GM23338 (cell line): ENCODE measurements at regions not wholly inside any gene's neighbourhood (a gene's known extent, or its start where the extent isn't known, plus 50 kb on each side); places are given as distances from the start of the nearest gene placed in this dataset.

ENCODE experiments used
- ATAC-seq: fragments of 200-7000 bp; cut with Tn5 transposase; 3 replicates; pipeline ENCODE4 v1.9.1; 2020
- DNase-seq: peaks from one replicate; pipeline ENCODE4 v3.0.0-alpha.2; 2015; ENCODE audit warnings: low spot score
- H2AFZ ChIP-seq: fragments of 200-600 bp; sonication (generic); 2 replicates; pipeline ENCODE4 v1.8.0; 2016; ENCODE audit warnings: antibody characterized with exemption, mild to moderate bottlenecking, moderate library complexity
- H3F3A ChIP-seq: fragments of 200-600 bp; sonication (generic); replicated peaks from 2 replicates; pipeline ENCODE4 v1.8.0; 2017; ENCODE audit warnings: antibody characterized with exemption, mixed run types, low read depth
- H3K27ac ChIP-seq: fragments of 200-600 bp; sonication (generic); 2 replicates; pipeline ENCODE4 v1.6.1; 2016; ENCODE audit warnings: low read depth
- H3K27me3 ChIP-seq: fragments of 200-600 bp; sonication (generic); 2 replicates; pipeline ENCODE4 v1.8.0; 2016; ENCODE audit warnings: mild to moderate bottlenecking, mixed run types, moderate library complexity; ENCODE audit not compliant: insufficient read depth
- H3K36me3 ChIP-seq: fragments of 200-600 bp; sonication (generic); 2 replicates; pipeline ENCODE4 v1.8.0; 2016; ENCODE audit warnings: mild to moderate bottlenecking; ENCODE audit not compliant: insufficient read depth
- H3K4me1 ChIP-seq: fragments of 200-600 bp; sonication (generic); 2 replicates; pipeline ENCODE4 v1.8.0; 2016; ENCODE audit warnings: mild to moderate bottlenecking, moderate library complexity; ENCODE audit not compliant: insufficient read depth
- H3K4me2 ChIP-seq: fragments of 200-600 bp; sonication (generic); 2 replicates; pipeline ENCODE4 v1.7.1; 2017; ENCODE audit warnings: mixed run types
- H3K4me3 ChIP-seq: fragments of 200-600 bp; sonication (generic); 2 replicates; pipeline ENCODE4 v1.6.1; 2016; ENCODE audit warnings: mixed run types
- H3K79me2 ChIP-seq: fragments of 200-600 bp; sonication (generic); replicated peaks from 2 replicates; pipeline ENCODE4 v1.8.0; 2017; ENCODE audit warnings: mild to moderate bottlenecking; ENCODE audit not compliant: insufficient read depth
- H3K9me2 ChIP-seq: fragments of 200-600 bp; sonication (generic); 2 replicates; pipeline ENCODE4 v1.8.0; 2017; ENCODE audit not compliant: insufficient read depth
- H4K20me1 ChIP-seq: fragments of 200-600 bp; sonication (generic); replicated peaks from 2 replicates; pipeline ENCODE4 v1.8.0; 2017; ENCODE audit warnings: mild to moderate bottlenecking; ENCODE audit not compliant: insufficient read depth
- H3K27ac Mint-ChIP-seq: 2 replicates; pipeline ENCODE4 v1.8.0; 2020; ENCODE audit warnings: inconsistent platforms, mild to moderate bottlenecking, moderate library complexity, mixed read lengths
- H3K27me3 Mint-ChIP-seq: 3 replicates; pipeline ENCODE4 v1.8.0; 2022; ENCODE audit warnings: low read depth, mild to moderate bottlenecking, moderate library complexity, mixed read lengths, inconsistent platforms; ENCODE audit not compliant: insufficient read depth, poor library complexity
- H3K36me3 Mint-ChIP-seq: 3 replicates; pipeline ENCODE4 v1.8.0; 2021; ENCODE audit warnings: low read depth, mild to moderate bottlenecking, inconsistent platforms, moderate library complexity, mixed read lengths
- H3K4me1 Mint-ChIP-seq: 3 replicates; pipeline ENCODE4 v1.8.0; 2020; ENCODE audit warnings: mild to moderate bottlenecking, inconsistent platforms, mixed read lengths
- H3K4me3 Mint-ChIP-seq: 3 replicates; pipeline ENCODE4 v1.8.0; 2021; ENCODE audit warnings: moderate library complexity, mild to moderate bottlenecking, inconsistent platforms, mixed read lengths
- H3K9me3 Mint-ChIP-seq: 3 replicates; pipeline ENCODE4 v1.8.0; 2020; ENCODE audit warnings: moderate library complexity, mild to moderate bottlenecking, inconsistent platforms, mixed read lengths
- CREB1 ChIP-seq: fragments of 250-450 bp; sonication (Bioruptor Pico); IDR thresholded peaks from 2 replicates; pipeline ENCODE4 v1.5.0; 2020; ENCODE audit warnings: low read depth, mild to moderate bottlenecking, moderate library complexity
- EZH2phosphoT487 ChIP-seq: fragments of 200-600 bp; sonication (generic); IDR thresholded peaks from one replicate; pipeline ENCODE4 v1.8.1; 2018; ENCODE audit warnings: antibody characterized with exemption; ENCODE audit not compliant: unreplicated experiment
- JUNB ChIP-seq: IDR thresholded peaks from one replicate; pipeline ENCODE4 v1.6.1; 2016; ENCODE audit warnings: antibody characterized with exemption; ENCODE audit not compliant: unreplicated experiment
- NANOG ChIP-seq: IDR thresholded peaks from 2 replicates; pipeline ENCODE4 v1.6.1; 2016; ENCODE audit warnings: antibody characterized with exemption, borderline replicate concordance
- POLR2AphosphoS5 ChIP-seq: IDR thresholded peaks from 2 replicates; pipeline ENCODE4 v1.6.1; 2016; ENCODE audit warnings: antibody characterized with exemption, low read depth
- STAT1 ChIP-seq: IDR thresholded peaks from one replicate; pipeline ENCODE4 v1.6.1; 2016; ENCODE audit warnings: antibody characterized with exemption; ENCODE audit not compliant: unreplicated experiment
- ZNF114 ChIP-seq: fragments of 250-450 bp; sonication (Bioruptor Pico); IDR thresholded peaks from 2 replicates; pipeline ENCODE4 v1.5.0; 2020; ENCODE audit warnings: mild to moderate bottlenecking, moderate library complexity
- ZNF331 ChIP-seq: fragments of 250-450 bp; sonication (Bioruptor Pico); IDR thresholded peaks from 2 replicates; pipeline ENCODE4 v1.5.0; 2020; ENCODE audit warnings: low read depth, mild to moderate bottlenecking, moderate library complexity
- ZNF462 ChIP-seq: fragments of 250-450 bp; sonication (Bioruptor Pico); IDR thresholded peaks from 2 replicates; pipeline ENCODE4 v1.5.0; 2020; ENCODE audit warnings: mild to moderate bottlenecking, moderate library complexity
- TF ChIP-seq, protein P1 (sequence below), 2 experiments: fragments of 200-600 bp in 1 of 2; sonication (generic) in 1 of 2; conservative IDR thresholded peaks; 2 replicates each; pipeline versions ENCODE4 v1.5.1 to v1.6.1; 2016 to 2017; ENCODE audit warnings: antibody characterized with exemption in 2 of 2, low read depth in 2 of 2, mild to moderate bottlenecking in 2 of 2, moderate library complexity in 1 of 2
- TF ChIP-seq, protein P2 (sequence below): IDR thresholded peaks from one replicate; pipeline ENCODE4 v1.6.1; 2018; ENCODE audit warnings: antibody characterized with exemption; ENCODE audit not compliant: unreplicated experiment

DNA sequence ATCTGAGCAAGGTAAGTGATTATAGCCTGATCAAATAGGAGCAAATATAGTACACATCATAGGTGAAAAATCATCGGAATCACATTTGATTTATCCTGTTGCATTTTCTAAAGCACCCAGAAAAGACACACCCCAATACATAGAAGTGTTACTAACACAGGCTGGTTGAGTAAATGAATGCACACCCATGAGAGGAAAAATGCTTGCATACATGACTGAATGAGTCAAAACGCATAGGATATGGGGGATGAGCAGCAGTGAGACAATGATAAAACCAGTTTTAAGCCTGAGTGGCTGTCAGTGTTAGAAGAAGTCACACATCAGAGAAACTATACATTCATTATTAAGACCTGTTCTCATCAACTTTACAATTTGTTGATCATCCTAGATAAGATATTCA is 449.6 kb upstream of the CDH20 start (continued):
- TF ChIP-seq, protein P1, sequence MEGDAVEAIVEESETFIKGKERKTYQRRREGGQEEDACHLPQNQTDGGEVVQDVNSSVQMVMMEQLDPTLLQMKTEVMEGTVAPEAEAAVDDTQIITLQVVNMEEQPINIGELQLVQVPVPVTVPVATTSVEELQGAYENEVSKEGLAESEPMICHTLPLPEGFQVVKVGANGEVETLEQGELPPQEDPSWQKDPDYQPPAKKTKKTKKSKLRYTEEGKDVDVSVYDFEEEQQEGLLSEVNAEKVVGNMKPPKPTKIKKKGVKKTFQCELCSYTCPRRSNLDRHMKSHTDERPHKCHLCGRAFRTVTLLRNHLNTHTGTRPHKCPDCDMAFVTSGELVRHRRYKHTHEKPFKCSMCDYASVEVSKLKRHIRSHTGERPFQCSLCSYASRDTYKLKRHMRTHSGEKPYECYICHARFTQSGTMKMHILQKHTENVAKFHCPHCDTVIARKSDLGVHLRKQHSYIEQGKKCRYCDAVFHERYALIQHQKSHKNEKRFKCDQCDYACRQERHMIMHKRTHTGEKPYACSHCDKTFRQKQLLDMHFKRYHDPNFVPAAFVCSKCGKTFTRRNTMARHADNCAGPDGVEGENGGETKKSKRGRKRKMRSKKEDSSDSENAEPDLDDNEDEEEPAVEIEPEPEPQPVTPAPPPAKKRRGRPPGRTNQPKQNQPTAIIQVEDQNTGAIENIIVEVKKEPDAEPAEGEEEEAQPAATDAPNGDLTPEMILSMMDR (conservative IDR thresholded peaks at IDR 0.05; ENCODE audit: low read depth in 2 of 2) = no peak
- TF ChIP-seq ZNF331 (CRISPR knock-in tag) = no peak

DNA sequence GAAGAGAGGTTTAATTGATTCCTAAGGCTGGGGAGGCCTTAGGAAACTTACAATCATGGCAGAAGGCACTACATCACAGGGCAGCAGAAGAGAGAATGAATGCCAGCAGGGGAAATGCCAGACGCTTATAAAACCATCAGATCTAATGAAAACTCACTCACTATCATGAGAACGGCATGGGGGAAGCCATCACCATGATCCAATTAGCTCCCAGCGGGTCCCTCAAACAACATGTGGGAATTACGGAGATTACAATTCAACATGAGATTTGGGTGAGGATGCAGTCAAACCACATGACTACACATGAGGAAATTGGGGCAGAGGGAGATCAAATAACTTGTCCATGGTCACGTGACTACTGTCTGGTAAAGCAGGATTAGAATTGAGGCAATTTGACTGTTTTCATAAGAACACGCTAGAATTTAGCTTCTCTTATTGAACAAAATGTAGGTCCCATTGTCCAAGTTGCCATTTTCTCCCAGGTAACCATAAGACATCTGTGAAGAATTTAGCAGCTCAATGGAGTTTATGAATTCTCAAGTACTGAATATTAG is 445.1 kb upstream of the CDH20 start:
- H4K20me1 ChIP-seq = no peaks in the 10 kb centered on the region
- ATAC-seq = no peak
- no peaks in the 10 kb centered on the region for H3K36me3 ChIP-seq
- no peak overlapping the region for H3K4me3 Mint-ChIP-seq
- H3K4me3 ChIP-seq = no peak overlapping the region
- H3K9me2 ChIP-seq = 0 out of 2 replicates have a peak, but pooled peaks cover 7% of the 10 kb centered on the region
- H3K4me1 Mint-ChIP-seq = no peaks in the 10 kb centered on the region
- no peaks in the 10 kb centered on the region for H3K9me3 Mint-ChIP-seq
- H2AFZ ChIP-seq = no peak overlapping the region
- H3F3A ChIP-seq = no peaks in the 10 kb centered on the region
- H3K79me2 ChIP-seq = no peaks in the 10 kb centered on the region
- no peak overlapping the region for H3K27ac Mint-ChIP-seq
- no peaks in the 10 kb centered on the region for H3K27me3 Mint-ChIP-seq
- H3K36me3 Mint-ChIP-seq = no peaks in the 10 kb centered on the region
- DNase-seq = no peak
- H3K27me3 ChIP-seq = no peaks in the 10 kb centered on the region
- no peak overlapping the region for H3K4me2 ChIP-seq
- no peaks in the 10 kb centered on the region for H3K4me1 ChIP-seq
- H3K27ac ChIP-seq = no peak overlapping the region
- no peak for TF ChIP-seq CREB1
- TF ChIP-seq EZH2phosphoT487 = no peak
- TF ChIP-seq, protein P1 (conservative IDR thresholded peaks at IDR 0.05; ENCODE audit: low read depth in 2 of 2) = no peak
- TF ChIP-seq NANOG = no peak
- no peak for TF ChIP-seq JUNB
- TF ChIP-seq ZNF331 (CRISPR knock-in tag) = no peak
- TF ChIP-seq POLR2AphosphoS5 = no peak
- TF ChIP-seq ZNF114 (CRISPR knock-in tag) = no peak
- TF ChIP-seq, protein P2, sequence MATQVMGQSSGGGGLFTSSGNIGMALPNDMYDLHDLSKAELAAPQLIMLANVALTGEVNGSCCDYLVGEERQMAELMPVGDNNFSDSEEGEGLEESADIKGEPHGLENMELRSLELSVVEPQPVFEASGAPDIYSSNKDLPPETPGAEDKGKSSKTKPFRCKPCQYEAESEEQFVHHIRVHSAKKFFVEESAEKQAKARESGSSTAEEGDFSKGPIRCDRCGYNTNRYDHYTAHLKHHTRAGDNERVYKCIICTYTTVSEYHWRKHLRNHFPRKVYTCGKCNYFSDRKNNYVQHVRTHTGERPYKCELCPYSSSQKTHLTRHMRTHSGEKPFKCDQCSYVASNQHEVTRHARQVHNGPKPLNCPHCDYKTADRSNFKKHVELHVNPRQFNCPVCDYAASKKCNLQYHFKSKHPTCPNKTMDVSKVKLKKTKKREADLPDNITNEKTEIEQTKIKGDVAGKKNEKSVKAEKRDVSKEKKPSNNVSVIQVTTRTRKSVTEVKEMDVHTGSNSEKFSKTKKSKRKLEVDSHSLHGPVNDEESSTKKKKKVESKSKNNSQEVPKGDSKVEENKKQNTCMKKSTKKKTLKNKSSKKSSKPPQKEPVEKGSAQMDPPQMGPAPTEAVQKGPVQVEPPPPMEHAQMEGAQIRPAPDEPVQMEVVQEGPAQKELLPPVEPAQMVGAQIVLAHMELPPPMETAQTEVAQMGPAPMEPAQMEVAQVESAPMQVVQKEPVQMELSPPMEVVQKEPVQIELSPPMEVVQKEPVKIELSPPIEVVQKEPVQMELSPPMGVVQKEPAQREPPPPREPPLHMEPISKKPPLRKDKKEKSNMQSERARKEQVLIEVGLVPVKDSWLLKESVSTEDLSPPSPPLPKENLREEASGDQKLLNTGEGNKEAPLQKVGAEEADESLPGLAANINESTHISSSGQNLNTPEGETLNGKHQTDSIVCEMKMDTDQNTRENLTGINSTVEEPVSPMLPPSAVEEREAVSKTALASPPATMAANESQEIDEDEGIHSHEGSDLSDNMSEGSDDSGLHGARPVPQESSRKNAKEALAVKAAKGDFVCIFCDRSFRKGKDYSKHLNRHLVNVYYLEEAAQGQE = no peak
- no peak for TF ChIP-seq STAT1
- no peak for TF ChIP-seq ZNF462 (CRISPR knock-in tag)
